ENCODE measurements at regions not wholly inside any gene's neighbourhood (a gene's known extent, or its start where the extent isn't known, plus 50 kb on each side); places are given as distances from the start of the nearest gene placed in this dataset.
"Not testable (repeated sequence)": the region's sequence is repeated elsewhere in the genome, so short reads cannot be mapped to it uniquely, and the experiment has no call there.

DNA sequence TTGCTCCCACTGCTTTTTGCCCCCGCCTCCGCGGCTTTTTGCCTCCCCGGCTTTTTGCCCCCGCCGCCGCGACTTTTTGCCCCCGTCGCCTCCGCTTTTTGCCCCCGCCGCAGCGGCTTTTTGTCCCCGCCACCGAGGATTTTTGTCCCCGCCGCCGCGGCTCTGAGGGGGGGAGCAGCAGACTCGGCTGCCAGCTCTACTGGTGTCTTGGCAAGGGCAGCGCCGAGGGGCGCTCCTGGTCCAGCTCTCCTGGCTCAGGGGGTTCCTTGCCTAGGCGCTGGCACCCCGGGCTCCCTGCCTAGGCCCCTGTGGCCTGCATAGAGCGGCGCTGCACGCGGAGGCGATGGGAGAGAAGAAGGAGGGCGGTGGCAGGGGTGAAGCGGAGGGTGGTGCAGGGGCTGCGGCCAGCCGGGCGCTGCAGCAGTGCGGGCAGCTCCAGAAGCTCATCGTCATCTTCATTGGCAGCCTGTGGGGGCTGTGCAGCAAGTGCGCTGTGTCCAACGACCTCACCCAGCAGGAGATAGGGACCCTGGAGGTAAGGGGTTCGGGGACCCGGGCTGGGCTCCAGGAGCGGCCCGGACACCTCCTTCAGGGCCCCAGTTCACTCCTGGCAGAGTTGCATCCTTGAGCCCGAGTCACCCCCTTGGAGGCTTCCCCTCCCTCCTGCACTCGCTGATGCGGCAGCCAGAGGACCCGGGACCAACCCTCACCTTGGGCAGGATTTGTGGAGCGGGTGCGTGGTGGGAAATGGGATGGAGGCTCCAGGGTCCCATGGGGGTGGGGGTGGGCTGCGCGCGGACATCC lies 642.4 kb downstream of the GOLGA6L6 start:
- in situ Hi-C loops (cut with HindIII; ENCODE audit: low pct_unique_long_range_greater_than_20kb, low sequenced_read_pairs) = no loop called here
- no peak for TF ChIP-seq JUND (IDR thresholded peaks at IDR 0.05; ENCODE audit: low read depth)
- DNase-seq (ENCODE audit: low read depth in 1 of 2, low spot score in 1 of 2) = no peak

DNA sequence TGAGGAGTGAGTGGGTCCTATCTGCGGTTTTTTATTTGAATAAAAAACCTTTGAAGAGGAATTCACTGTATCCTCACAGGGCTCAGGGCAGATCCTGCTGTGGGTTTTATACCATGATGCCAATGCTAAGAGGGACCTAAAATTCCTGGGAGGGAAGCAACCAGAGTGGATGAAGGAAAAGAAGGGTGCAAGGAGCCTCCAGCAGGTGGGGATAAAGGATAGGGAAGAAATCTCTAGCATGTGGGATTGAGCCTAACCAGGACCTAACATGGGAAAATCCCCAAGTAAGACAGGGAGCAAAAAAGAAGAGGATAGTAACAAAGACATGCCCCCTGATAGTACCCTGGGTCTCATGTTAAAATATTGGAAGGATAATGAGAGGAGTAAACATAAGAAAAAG lies 652.8 kb downstream of the GOLGA6L6 start:
- in situ Hi-C loops (cut with HindIII; ENCODE audit: low pct_unique_long_range_greater_than_20kb, low sequenced_read_pairs) = not testable (repeated sequence)
- DNase-seq (ENCODE audit: low read depth in 1 of 2, low spot score in 1 of 2) = peak in 1 of 2 experiments; percentile 58

DNA sequence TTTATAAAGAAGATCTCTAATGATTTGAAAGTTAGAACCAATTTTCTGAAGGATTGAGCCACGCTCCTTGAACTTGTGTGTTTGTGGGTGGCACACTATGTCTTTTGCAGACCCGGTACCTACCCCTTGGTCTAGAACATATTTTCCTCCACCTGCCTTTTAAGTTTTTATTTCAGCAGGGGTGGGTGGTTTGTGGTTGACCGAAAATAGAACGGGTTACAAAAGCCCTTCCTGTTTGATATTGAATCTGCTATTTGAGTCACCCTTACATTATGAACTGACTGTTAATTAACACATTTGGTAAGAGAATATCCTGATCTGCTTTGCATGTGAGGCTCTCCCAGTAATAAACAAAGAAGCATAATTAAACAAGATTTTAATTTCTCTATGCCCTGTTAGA lies 697.5 kb downstream of the GOLGA6L6 start:
- in situ Hi-C loops (cut with HindIII; ENCODE audit: low pct_unique_long_range_greater_than_20kb, low sequenced_read_pairs); DNase-seq (ENCODE audit: low read depth in 1 of 2, low spot score in 1 of 2): not testable (repeated sequence)
